ENCODE measurements at regions not wholly inside any gene's neighbourhood (a gene's known extent, or its start where the extent isn't known, plus 50 kb on each side); places are given as distances from the start of the nearest gene placed in this dataset.

GRCh38 chr14:104318558-104319490 lies 180.4 kb downstream of the KIF26A start:
- TF ChIP-seq CTCF (IDR thresholded peaks at IDR 0.05 in 4 of 5, conservative IDR thresholded peaks at IDR 0.05 in 1 of 5) (no peak), POLR2A (IDR thresholded peaks at IDR 0.05) (no peak)
